CD4-positive, alpha-beta T cell (primary cell): ENCODE measurements at regions not wholly inside any gene's neighbourhood (a gene's known extent, or its start where the extent isn't known, plus 50 kb on each side); places are given as distances from the start of the nearest gene placed in this dataset.
"Not testable (repeated sequence)": the region's sequence is repeated elsewhere in the genome, so short reads cannot be mapped to it uniquely, and the experiment has no call there.

ENCODE experiments used
- ATAC-seq: fragments of 200-7000 bp; cut with Tn5 transposase; one replicate; pipeline ENCODE4 v1.10.0; 2022; ENCODE audit warnings: mild to moderate bottlenecking; ENCODE audit not compliant: poor library complexity
- CTCF ChIA-PET: fragments of 350-600 bp; sonication (Branson Sonifier 250); formaldehyde crosslinking; loops from one replicate; lab custom pipeline; 2021; ENCODE audit warnings: antibody characterized with exemption, inconsistent platforms; lab: Charles Lee
- POLR2A ChIA-PET: fragments of 350-600 bp; sonication (Branson Sonifier 250); formaldehyde crosslinking; loops from one replicate; lab custom pipeline; 2021; ENCODE audit warnings: antibody characterized with exemption, inconsistent platforms; lab: Charles Lee
- DNase-seq, 14 experiments: peaks; one replicate each; pipeline ENCODE4 v3.0.0-alpha.2; 2013 to 2020; ENCODE audit warnings: mixed read lengths in 2 of 14
- H3K27ac ChIP-seq, 2 donors: one replicate each; pipeline versions ENCODE4 v1.5.1 to v1.7.0; 2013; ENCODE audit warnings: low read length in 2 of 2, low read depth in 1 of 2, mild to moderate bottlenecking in 1 of 2
- H3K27me3 ChIP-seq, 2 experiments: 1 replicate in 1 of 2; 2 replicates in 1 of 2; pipeline versions ENCODE4 v1.6.1 to v1.7.0; 2013; ENCODE audit warnings: low read length in 2 of 2, control low read depth in 1 of 2, mild to moderate bottlenecking in 1 of 2, moderate library complexity in 1 of 2; ENCODE audit not compliant: insufficient read depth in 2 of 2, control insufficient read depth in 1 of 2
- H3K36me3 ChIP-seq: one replicate; pipeline ENCODE4 v1.6.1; 2013; ENCODE audit warnings: low read length, control low read depth; ENCODE audit not compliant: insufficient read depth
- H3K4me1 ChIP-seq: one replicate; pipeline ENCODE4 v1.6.1; 2013; ENCODE audit warnings: low read length, control low read depth; ENCODE audit not compliant: insufficient read depth
- H3K4me3 ChIP-seq: one replicate; pipeline ENCODE4 v1.5.1; 2013; ENCODE audit warnings: mild to moderate bottlenecking, low read length, moderate library complexity
- H3K9me3 ChIP-seq, 2 experiments: 1 replicate in 1 of 2; 2 replicates in 1 of 2; pipeline versions ENCODE4 v1.6.1 to v1.7.0; 2013; ENCODE audit warnings: low read length in 2 of 2, mild to moderate bottlenecking in 2 of 2, control low read depth in 1 of 2, moderate library complexity in 1 of 2; ENCODE audit not compliant: control insufficient read depth in 1 of 2, insufficient read depth in 1 of 2
- H3K27ac Mint-ChIP-seq: one replicate; pipeline ENCODE4 v1.8.0; 2020; ENCODE audit warnings: mixed read lengths
- H3K27me3 Mint-ChIP-seq: one replicate; pipeline ENCODE4 v1.8.0; 2021; ENCODE audit warnings: mixed read lengths
- H3K36me3 Mint-ChIP-seq: one replicate; pipeline ENCODE4 v1.8.0; 2021; ENCODE audit warnings: low read depth, mixed read lengths
- H3K4me1 Mint-ChIP-seq: one replicate; pipeline ENCODE4 v1.8.0; 2021; ENCODE audit warnings: low read depth, mixed read lengths
- H3K4me3 Mint-ChIP-seq: one replicate; pipeline ENCODE4 v1.8.0; 2020; ENCODE audit warnings: mild to moderate bottlenecking, mixed read lengths
- H3K9me3 Mint-ChIP-seq: one replicate; pipeline ENCODE4 v1.8.0; 2020; ENCODE audit warnings: mixed read lengths
- CTCF ChIP-seq: fragments of 200-600 bp; IDR thresholded peaks from one replicate; pipeline ENCODE4 v1.8.0; 2022; ENCODE audit warnings: antibody characterized with exemption, mild to moderate bottlenecking
- intact Hi-C, 2 experiments: fragments of 100-400 bp; cut with DNase I in 1 of 2; cut with micrococcal nuclease in 1 of 2; formaldehyde crosslinking; loops; one replicate each; pipeline versions ENCODE4 v1.15.1 to v1.9.0; 2023 to 2025; cut with DNase I, micrococcal nuclease

- no peak for TF ChIP-seq CTCF
- H3K9me3 Mint-ChIP-seq, result no peaks in the 10 kb centered on the region
- DNase-seq, result no peak
- no peaks in the 10 kb centered on the region for H3K4me1 ChIP-seq
- intact Hi-C loops, result no loop called here
- H3K36me3 ChIP-seq, result no peaks in the 10 kb centered on the region
- no peaks in the 10 kb centered on the region for H3K27me3 Mint-ChIP-seq
- H3K4me3 ChIP-seq, result no peak overlapping the region
- H3K27me3 ChIP-seq, result no peaks in the 10 kb centered on the region
- no peaks in the 10 kb centered on the region for H3K36me3 Mint-ChIP-seq
- POLR2A ChIA-PET, result no interaction called here
- no peaks in the 10 kb centered on the region for H3K4me1 Mint-ChIP-seq
- H3K27ac Mint-ChIP-seq, result no peak overlapping the region
- no peak overlapping the region for H3K4me3 Mint-ChIP-seq
- peaks cover 0 to 4% of the 10 kb centered on the region in 2 experiments for H3K9me3 ChIP-seq
- CTCF ChIA-PET, result no interaction called here
- no peak for ATAC-seq
- no peak overlapping the region for H3K27ac ChIP-seq
Observed at GRCh38 chr2:166768393-166769123, 119.7 kb upstream of the XIRP2 start.

GRCh38 chr2:166766769-166767322 lies 121.4 kb upstream of the XIRP2 start:
- intact Hi-C loops, H3K4me1 ChIP-seq, POLR2A ChIA-PET, H3K4me3 Mint-ChIP-seq, H3K27ac Mint-ChIP-seq, H3K4me1 Mint-ChIP-seq, H3K27me3 ChIP-seq, H3K36me3 Mint-ChIP-seq, H3K4me3 ChIP-seq, H3K9me3 ChIP-seq, H3K36me3 ChIP-seq, H3K27me3 Mint-ChIP-seq, H3K9me3 Mint-ChIP-seq, CTCF ChIA-PET, ATAC-seq, H3K27ac ChIP-seq, DNase-seq: not testable (repeated sequence)

- ChIA-PET CTCF (no interaction called here), POLR2A (no interaction called here)
- Mint-ChIP-seq H3K27me3 (no peaks in the 10 kb centered on the region), H3K4me3 (no peak overlapping the region), H3K27ac (no peak overlapping the region), H3K4me1 (no peaks in the 10 kb centered on the region), H3K9me3 (no peaks in the 10 kb centered on the region), H3K36me3 (no peaks in the 10 kb centered on the region)
- no peak overlapping the region for H3K4me3 ChIP-seq
- H3K27ac ChIP-seq, result no peak overlapping the region
- H3K36me3 ChIP-seq, result no peaks in the 10 kb centered on the region
- DNase-seq, result no peak
- H3K27me3 ChIP-seq, result no peaks in the 10 kb centered on the region
- TF ChIP-seq CTCF, result no peak
- H3K4me1 ChIP-seq, result no peaks in the 10 kb centered on the region
- intact Hi-C loops, result no loop called here
- H3K9me3 ChIP-seq, result peaks cover 0 to 4% of the 10 kb centered on the region in 2 experiments
- ATAC-seq, result no peak
Observed at GRCh38 chr2:166766220-166766619, 122.1 kb upstream of the XIRP2 start.

DNA sequence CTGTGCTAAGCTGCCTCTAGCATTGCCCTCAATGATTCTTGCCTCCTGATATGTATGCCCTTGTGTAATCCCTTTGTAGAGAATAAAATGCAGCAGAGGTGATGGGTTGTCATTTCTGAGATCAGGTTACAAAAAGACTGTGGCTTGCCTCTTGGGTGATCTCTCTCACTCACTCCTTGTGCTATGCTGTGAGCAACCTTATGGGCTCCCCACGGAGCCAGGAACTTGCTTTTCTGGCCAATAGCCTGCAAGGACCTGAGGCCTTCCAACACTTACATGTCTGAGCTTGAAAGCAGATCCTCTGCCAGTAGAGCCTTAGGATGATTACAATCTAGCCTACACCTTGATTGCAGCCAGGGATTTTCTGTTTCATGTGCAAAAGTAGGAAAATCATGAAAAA lies 123.1 kb upstream of the XIRP2 start:
- Histone ChIP-seq H3K27me3 (no peaks in the 10 kb centered on the region), H3K4me1 (no peaks in the 10 kb centered on the region), H3K27ac (no peak overlapping the region), H3K36me3 (no peaks in the 10 kb centered on the region), H3K4me3 (no peak overlapping the region), H3K9me3 (no peaks in the 10 kb centered on the region)
- Mint-ChIP-seq H3K27me3 (no peaks in the 10 kb centered on the region), H3K4me1 (no peaks in the 10 kb centered on the region), H3K4me3 (no peak overlapping the region), H3K9me3 (no peaks in the 10 kb centered on the region), H3K36me3 (no peaks in the 10 kb centered on the region), H3K27ac (no peak overlapping the region)
- ChIA-PET POLR2A (no interaction called here), CTCF (no interaction called here)
- intact Hi-C loops, result no loop called here
- no peak for ATAC-seq
- DNase-seq, result no peak
- TF ChIP-seq CTCF, result no peak
